ENCODE measurements at regions not wholly inside any gene's neighbourhood (a gene's known extent, or its start where the extent isn't known, plus 50 kb on each side); places are given as distances from the start of the nearest gene placed in this dataset.

DNA sequence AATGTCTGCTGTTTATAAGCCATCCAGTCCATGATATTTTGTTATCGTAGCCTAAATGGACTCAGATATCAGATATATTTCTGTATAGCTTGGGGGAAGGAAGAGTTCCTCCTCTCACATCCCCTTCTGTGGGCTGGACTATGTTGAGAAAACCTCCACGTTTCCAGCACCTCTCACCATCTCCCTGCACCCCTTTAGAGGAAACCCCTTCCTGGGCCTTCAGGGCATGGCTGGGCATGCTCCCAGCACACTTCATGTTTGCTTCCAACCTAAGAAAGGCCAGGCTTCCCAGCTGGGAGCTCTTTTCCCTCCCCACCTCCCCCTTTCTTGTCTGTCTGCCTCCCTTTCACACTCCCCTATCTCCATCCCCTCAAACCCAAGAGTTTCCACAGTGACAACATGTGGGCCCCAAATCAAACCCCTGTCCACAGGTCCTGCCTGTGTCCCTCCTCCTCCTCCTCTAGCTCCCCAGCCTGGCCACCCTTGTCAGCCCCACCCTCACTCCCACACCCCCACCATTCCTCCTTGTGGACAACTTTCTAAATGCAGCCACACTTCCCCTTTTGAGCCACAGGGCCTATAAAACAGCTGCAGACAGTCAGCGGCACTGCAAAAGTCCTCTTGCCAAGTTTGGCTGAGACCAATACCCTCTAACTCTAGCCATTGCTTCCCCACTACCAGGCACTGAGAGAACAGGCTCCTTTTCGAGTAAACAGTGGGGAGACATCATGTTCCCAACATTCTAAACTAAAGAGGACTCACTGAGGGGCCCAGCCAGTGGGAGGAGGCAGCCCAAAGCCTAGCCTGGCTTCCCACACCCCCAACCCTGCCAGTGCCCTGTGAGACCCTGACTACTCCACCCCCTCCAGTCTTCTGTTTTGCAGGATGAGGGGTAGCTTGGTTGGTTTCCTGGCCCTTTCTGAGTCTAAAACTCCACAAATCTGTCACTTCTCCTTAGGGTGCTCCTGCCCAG is 120.5 kb downstream of the ZFP36L2 start:
- H3K4me2 ChIP-seq (ENCODE audit: low read depth, low read length, poor library complexity, severe bottlenecking) = no peak overlapping the region
- H4K20me1 ChIP-seq (ENCODE audit: insufficient read depth, low read depth, low read length) = no peaks in the 10 kb centered on the region
- H3K9me2 ChIP-seq (replicated peaks; ENCODE audit: insufficient read depth, low read length) = no peaks in the 10 kb centered on the region
- no peak overlapping the region for H2AFZ ChIP-seq (ENCODE audit: low read length)
- peak; percentile 56 for DNase-seq
- H3K36me3 ChIP-seq (ENCODE audit: insufficient read depth, low read length) = no peaks in the 10 kb centered on the region
- H3K79me2 ChIP-seq (ENCODE audit: low read length) = no peaks in the 10 kb centered on the region
- H3K4me1 ChIP-seq (ENCODE audit: low read length) = no peaks in the 10 kb centered on the region
- H3K9ac ChIP-seq (ENCODE audit: low read length) = no peak overlapping the region
- H3K27ac ChIP-seq (ENCODE audit: low read length) = no peak overlapping the region
- H3K27me3 ChIP-seq (ENCODE audit: low read length) = no peaks in the 10 kb centered on the region
- H3K9me3 ChIP-seq (ENCODE audit: low read length) = no peaks in the 10 kb centered on the region
- no peak overlapping the region for H3K4me3 ChIP-seq (ENCODE audit: low read length)

GRCh38 chr2:43104763-43105162 is 121.6 kb downstream of the ZFP36L2 start:
- H3K4me1 ChIP-seq (ENCODE audit: low read length) = no peaks in the 10 kb centered on the region
- no peak overlapping the region for H2AFZ ChIP-seq (ENCODE audit: low read length)
- H3K27me3 ChIP-seq (ENCODE audit: low read length) = no peaks in the 10 kb centered on the region
- no peaks in the 10 kb centered on the region for H3K9me3 ChIP-seq (ENCODE audit: low read length)
- H3K9me2 ChIP-seq (replicated peaks; ENCODE audit: insufficient read depth, low read length) = no peaks in the 10 kb centered on the region
- H3K4me3 ChIP-seq (ENCODE audit: low read length) = no peak overlapping the region
- no peak overlapping the region for H3K4me2 ChIP-seq (ENCODE audit: low read depth, low read length, poor library complexity, severe bottlenecking)
- no peak overlapping the region for H3K27ac ChIP-seq (ENCODE audit: low read length)
- H3K9ac ChIP-seq (ENCODE audit: low read length) = no peak overlapping the region
- DNase-seq = no peak
- no peaks in the 10 kb centered on the region for H3K79me2 ChIP-seq (ENCODE audit: low read length)
- no peaks in the 10 kb centered on the region for H4K20me1 ChIP-seq (ENCODE audit: insufficient read depth, low read depth, low read length)
- no peaks in the 10 kb centered on the region for H3K36me3 ChIP-seq (ENCODE audit: insufficient read depth, low read length)

DNA sequence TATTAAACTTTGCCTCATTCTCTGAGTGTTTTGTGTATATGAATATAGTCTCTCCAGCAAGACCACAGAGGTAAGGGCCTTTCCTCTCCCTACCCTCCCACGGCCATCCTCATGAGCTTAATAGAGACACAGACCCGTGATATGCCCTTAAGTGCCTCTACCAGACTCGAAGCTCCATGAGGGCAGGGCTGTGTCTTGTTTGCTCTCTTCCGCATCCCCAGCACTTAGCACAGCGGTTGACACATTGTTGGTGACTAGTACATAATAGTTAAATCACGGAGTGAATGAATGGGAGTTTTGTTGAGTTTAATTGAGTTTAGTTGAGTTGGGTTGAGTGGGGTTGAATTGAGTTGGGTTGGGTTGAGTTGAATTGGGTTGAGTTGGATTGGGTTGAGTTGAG is 122.3 kb downstream of the ZFP36L2 start:
- no peaks in the 10 kb centered on the region for H3K9me2 ChIP-seq (replicated peaks; ENCODE audit: insufficient read depth, low read length)
- no peaks in the 10 kb centered on the region for H3K36me3 ChIP-seq (ENCODE audit: insufficient read depth, low read length)
- no peak overlapping the region for H3K4me3 ChIP-seq (ENCODE audit: low read length)
- no peak overlapping the region for H3K27ac ChIP-seq (ENCODE audit: low read length)
- no peaks in the 10 kb centered on the region for H3K9me3 ChIP-seq (ENCODE audit: low read length)
- H3K4me2 ChIP-seq (ENCODE audit: low read depth, low read length, poor library complexity, severe bottlenecking) = no peak overlapping the region
- H3K27me3 ChIP-seq (ENCODE audit: low read length) = no peaks in the 10 kb centered on the region
- no peaks in the 10 kb centered on the region for H3K79me2 ChIP-seq (ENCODE audit: low read length)
- H3K9ac ChIP-seq (ENCODE audit: low read length) = no peak overlapping the region
- no peaks in the 10 kb centered on the region for H4K20me1 ChIP-seq (ENCODE audit: insufficient read depth, low read depth, low read length)
- H2AFZ ChIP-seq (ENCODE audit: low read length) = no peak overlapping the region
- H3K4me1 ChIP-seq (ENCODE audit: low read length) = no peaks in the 10 kb centered on the region
- no peak for DNase-seq

DNA sequence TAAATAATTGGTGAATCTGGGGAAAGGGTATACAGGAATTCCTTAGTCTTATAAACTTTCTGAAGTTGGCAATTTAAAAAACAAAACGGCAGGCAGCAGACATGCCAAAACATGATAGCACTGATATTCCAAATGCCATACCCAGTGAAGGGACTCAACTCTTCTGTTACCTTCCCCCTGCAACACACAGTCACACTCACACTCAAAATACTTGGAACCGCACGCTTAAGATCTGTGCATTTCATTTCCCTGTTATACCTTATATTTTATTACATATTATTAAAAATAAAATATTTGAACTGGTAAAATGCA is 123.4 kb downstream of the ZFP36L2 start:
- Histone ChIP-seq H3K9ac (ENCODE audit: low read length) (no peak overlapping the region), H2AFZ (ENCODE audit: low read length) (no peak overlapping the region), H3K36me3 (ENCODE audit: insufficient read depth, low read length) (no peaks in the 10 kb centered on the region), H3K27me3 (ENCODE audit: low read length) (no peaks in the 10 kb centered on the region), H3K9me3 (ENCODE audit: low read length) (no peaks in the 10 kb centered on the region), H3K4me1 (ENCODE audit: low read length) (no peaks in the 10 kb centered on the region), H4K20me1 (ENCODE audit: insufficient read depth, low read depth, low read length) (no peaks in the 10 kb centered on the region), H3K4me2 (ENCODE audit: low read depth, low read length, poor library complexity, severe bottlenecking) (no peak overlapping the region), H3K27ac (ENCODE audit: low read length) (no peak overlapping the region), H3K79me2 (ENCODE audit: low read length) (no peaks in the 10 kb centered on the region), H3K9me2 (replicated peaks; ENCODE audit: insufficient read depth, low read length) (no peaks in the 10 kb centered on the region), H3K4me3 (ENCODE audit: low read length) (no peak overlapping the region)
- no peak for DNase-seq

GRCh38 chr2:43102366-43103092 is 123.9 kb downstream of the ZFP36L2 start:
- Histone ChIP-seq H3K9ac (ENCODE audit: low read length) (no peak overlapping the region), H3K79me2 (ENCODE audit: low read length) (no peaks in the 10 kb centered on the region), H3K27ac (ENCODE audit: low read length) (no peak overlapping the region), H3K9me2 (replicated peaks; ENCODE audit: insufficient read depth, low read length) (no peaks in the 10 kb centered on the region), H3K27me3 (ENCODE audit: low read length) (no peaks in the 10 kb centered on the region), H3K4me2 (ENCODE audit: low read depth, low read length, poor library complexity, severe bottlenecking) (no peak overlapping the region), H3K36me3 (ENCODE audit: insufficient read depth, low read length) (no peaks in the 10 kb centered on the region), H3K4me1 (ENCODE audit: low read length) (no peaks in the 10 kb centered on the region), H3K4me3 (ENCODE audit: low read length) (no peak overlapping the region), H4K20me1 (ENCODE audit: insufficient read depth, low read depth, low read length) (no peaks in the 10 kb centered on the region), H3K9me3 (ENCODE audit: low read length) (no peaks in the 10 kb centered on the region), H2AFZ (ENCODE audit: low read length) (no peak overlapping the region)
- no peak for DNase-seq

DNA sequence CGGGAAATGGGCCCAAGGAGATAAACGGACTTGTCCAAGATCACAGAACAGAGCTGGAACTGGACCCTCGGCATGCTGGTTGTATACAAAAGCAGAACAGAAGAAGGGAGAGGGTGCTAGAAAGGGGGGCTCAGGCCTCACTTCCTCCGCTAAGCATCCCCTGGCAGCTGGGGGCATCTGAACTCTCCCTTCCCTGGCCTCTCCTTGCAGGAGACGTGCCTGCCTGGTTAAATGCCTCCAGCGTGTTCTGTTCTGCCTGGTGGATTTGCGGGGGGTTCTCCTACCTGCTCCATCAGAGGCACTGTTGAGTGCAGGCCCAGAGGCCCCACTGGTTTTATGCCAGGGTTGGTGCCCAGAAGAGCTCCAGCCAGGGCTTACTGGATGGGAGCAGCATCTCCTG is 124.7 kb downstream of the ZFP36L2 start:
- Histone ChIP-seq H3K9ac (ENCODE audit: low read length) (no peak overlapping the region), H3K4me1 (ENCODE audit: low read length) (no peaks in the 10 kb centered on the region), H2AFZ (ENCODE audit: low read length) (no peak overlapping the region)

GRCh38 chr2:43100883-43101662 is 125.3 kb downstream of the ZFP36L2 start:
- Histone ChIP-seq H3K27me3 (ENCODE audit: low read length) (no peaks in the 10 kb centered on the region), H3K9me3 (ENCODE audit: low read length) (no peaks in the 10 kb centered on the region), H3K27ac (ENCODE audit: low read length) (no peak overlapping the region), H3K9me2 (replicated peaks; ENCODE audit: insufficient read depth, low read length) (no peaks in the 10 kb centered on the region), H2AFZ (ENCODE audit: low read length) (no peak overlapping the region), H4K20me1 (ENCODE audit: insufficient read depth, low read depth, low read length) (no peaks in the 10 kb centered on the region), H3K79me2 (ENCODE audit: low read length) (no peaks in the 10 kb centered on the region), H3K4me1 (ENCODE audit: low read length) (no peaks in the 10 kb centered on the region), H3K4me2 (ENCODE audit: low read depth, low read length, poor library complexity, severe bottlenecking) (no peak overlapping the region), H3K9ac (ENCODE audit: low read length) (no peak overlapping the region), H3K4me3 (ENCODE audit: low read length) (no peak overlapping the region), H3K36me3 (ENCODE audit: insufficient read depth, low read length) (no peaks in the 10 kb centered on the region)
- no peak for DNase-seq

More for the DNA sequence above, 124.7 kb downstream of the ZFP36L2 start:
- Histone ChIP-seq H4K20me1 (ENCODE audit: insufficient read depth, low read depth, low read length) (no peaks in the 10 kb centered on the region), H3K9me2 (replicated peaks; ENCODE audit: insufficient read depth, low read length) (no peaks in the 10 kb centered on the region), H3K27ac (ENCODE audit: low read length) (no peak overlapping the region), H3K4me3 (ENCODE audit: low read length) (no peak overlapping the region), H3K9me3 (ENCODE audit: low read length) (no peaks in the 10 kb centered on the region), H3K36me3 (ENCODE audit: insufficient read depth, low read length) (no peaks in the 10 kb centered on the region), H3K79me2 (ENCODE audit: low read length) (no peaks in the 10 kb centered on the region), H3K4me2 (ENCODE audit: low read depth, low read length, poor library complexity, severe bottlenecking) (no peak overlapping the region), H3K27me3 (ENCODE audit: low read length) (no peaks in the 10 kb centered on the region)
- no peak for DNase-seq

DNA sequence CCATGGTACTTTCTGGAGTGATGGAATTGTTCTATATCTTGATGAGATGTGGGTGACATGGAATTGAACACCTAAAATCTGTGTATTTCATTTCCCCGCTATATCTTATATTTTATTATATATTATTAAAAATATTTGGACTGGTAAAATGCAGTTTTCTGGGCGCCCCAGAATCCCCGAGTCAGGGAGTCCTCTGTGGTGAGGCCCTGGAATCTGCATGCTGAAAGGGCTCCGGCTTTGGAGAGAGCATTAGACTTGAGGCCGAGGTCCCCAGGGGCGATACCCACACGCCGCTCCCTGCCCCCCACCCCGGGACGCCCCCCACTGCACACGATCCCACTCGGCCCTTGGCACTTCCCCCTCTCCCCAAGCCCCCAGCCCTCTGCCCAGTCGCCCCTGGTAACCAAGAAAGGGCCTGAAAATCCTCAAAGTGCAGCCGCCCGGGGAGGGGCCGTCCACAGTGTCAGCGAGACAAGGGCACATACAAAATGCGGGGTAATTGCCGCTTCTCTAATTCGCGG is 126.0 kb downstream of the ZFP36L2 start:
- H3K9me2 ChIP-seq (replicated peaks; ENCODE audit: insufficient read depth, low read length) = no peaks in the 10 kb centered on the region
- no peaks in the 10 kb centered on the region for H3K9me3 ChIP-seq (ENCODE audit: low read length)
- no peak for DNase-seq
- H3K27me3 ChIP-seq (ENCODE audit: low read length) = no peaks in the 10 kb centered on the region
- no peak overlapping the region for H3K4me3 ChIP-seq (ENCODE audit: low read length)
- H2AFZ ChIP-seq (ENCODE audit: low read length) = no peak overlapping the region
- H3K36me3 ChIP-seq (ENCODE audit: insufficient read depth, low read length) = no peaks in the 10 kb centered on the region
- no peak overlapping the region for H3K27ac ChIP-seq (ENCODE audit: low read length)
- no peak overlapping the region for H3K4me2 ChIP-seq (ENCODE audit: low read depth, low read length, poor library complexity, severe bottlenecking)
- no peaks in the 10 kb centered on the region for H4K20me1 ChIP-seq (ENCODE audit: insufficient read depth, low read depth, low read length)
- H3K9ac ChIP-seq (ENCODE audit: low read length) = no peak overlapping the region
- no peaks in the 10 kb centered on the region for H3K4me1 ChIP-seq (ENCODE audit: low read length)
- no peaks in the 10 kb centered on the region for H3K79me2 ChIP-seq (ENCODE audit: low read length)
